ENCODE measurements at regions not wholly inside any gene's neighbourhood (a gene's known extent, or its start where the extent isn't known, plus 50 kb on each side); places are given as distances from the start of the nearest gene placed in this dataset.

DNA sequence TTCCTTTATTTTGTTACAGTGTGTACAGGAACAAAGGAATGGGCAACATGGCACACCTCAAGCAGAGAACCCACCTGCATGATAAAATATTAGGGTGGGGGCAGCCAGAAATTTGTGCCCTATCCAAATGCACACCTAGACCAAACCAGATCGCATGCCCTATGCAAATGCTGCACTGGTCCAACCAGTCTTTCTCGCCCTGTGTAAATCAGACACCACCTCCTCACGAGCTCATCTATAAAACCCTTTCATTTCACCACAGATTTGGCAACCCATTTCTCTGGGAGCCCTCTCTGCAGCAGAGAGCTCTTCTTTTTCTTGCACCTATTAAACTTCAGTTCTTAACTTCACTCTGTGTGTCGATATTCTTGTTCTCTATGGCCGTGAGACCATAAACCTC is 1559.2 kb downstream of the SLITRK1 start:
- no peak for DNase-seq (ENCODE audit: low read depth in 1 of 2, low spot score in 1 of 2)
- TF ChIP-seq SPI1 (IDR thresholded peaks at IDR 0.05; ENCODE audit: borderline replicate concordance, low read depth): no peak
- TF ChIP-seq, protein P1, sequence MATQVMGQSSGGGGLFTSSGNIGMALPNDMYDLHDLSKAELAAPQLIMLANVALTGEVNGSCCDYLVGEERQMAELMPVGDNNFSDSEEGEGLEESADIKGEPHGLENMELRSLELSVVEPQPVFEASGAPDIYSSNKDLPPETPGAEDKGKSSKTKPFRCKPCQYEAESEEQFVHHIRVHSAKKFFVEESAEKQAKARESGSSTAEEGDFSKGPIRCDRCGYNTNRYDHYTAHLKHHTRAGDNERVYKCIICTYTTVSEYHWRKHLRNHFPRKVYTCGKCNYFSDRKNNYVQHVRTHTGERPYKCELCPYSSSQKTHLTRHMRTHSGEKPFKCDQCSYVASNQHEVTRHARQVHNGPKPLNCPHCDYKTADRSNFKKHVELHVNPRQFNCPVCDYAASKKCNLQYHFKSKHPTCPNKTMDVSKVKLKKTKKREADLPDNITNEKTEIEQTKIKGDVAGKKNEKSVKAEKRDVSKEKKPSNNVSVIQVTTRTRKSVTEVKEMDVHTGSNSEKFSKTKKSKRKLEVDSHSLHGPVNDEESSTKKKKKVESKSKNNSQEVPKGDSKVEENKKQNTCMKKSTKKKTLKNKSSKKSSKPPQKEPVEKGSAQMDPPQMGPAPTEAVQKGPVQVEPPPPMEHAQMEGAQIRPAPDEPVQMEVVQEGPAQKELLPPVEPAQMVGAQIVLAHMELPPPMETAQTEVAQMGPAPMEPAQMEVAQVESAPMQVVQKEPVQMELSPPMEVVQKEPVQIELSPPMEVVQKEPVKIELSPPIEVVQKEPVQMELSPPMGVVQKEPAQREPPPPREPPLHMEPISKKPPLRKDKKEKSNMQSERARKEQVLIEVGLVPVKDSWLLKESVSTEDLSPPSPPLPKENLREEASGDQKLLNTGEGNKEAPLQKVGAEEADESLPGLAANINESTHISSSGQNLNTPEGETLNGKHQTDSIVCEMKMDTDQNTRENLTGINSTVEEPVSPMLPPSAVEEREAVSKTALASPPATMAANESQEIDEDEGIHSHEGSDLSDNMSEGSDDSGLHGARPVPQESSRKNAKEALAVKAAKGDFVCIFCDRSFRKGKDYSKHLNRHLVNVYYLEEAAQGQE (IDR thresholded peaks at IDR 0.05; ENCODE audit: insufficient replicate concordance, low read depth): no peak
- no peak for TF ChIP-seq POLR2AphosphoS5 (IDR thresholded peaks at IDR 0.05; ENCODE audit: low read depth)
- TF ChIP-seq GABPA (IDR thresholded peaks at IDR 0.05; ENCODE audit: low read depth): no peak
- no peak for TF ChIP-seq CTCF (IDR thresholded peaks at IDR 0.05; ENCODE audit: insufficient read depth, low read length)
- H3K27me3 ChIP-seq (ENCODE audit: insufficient read depth, poor library complexity, severe bottlenecking): no peaks in the 10 kb centered on the region
- H3K4me3 ChIP-seq (replicated peaks; ENCODE audit: insufficient read depth, low read length): no peak overlapping the region
- H3K27ac ChIP-seq (replicated peaks): no peak overlapping the region

DNA sequence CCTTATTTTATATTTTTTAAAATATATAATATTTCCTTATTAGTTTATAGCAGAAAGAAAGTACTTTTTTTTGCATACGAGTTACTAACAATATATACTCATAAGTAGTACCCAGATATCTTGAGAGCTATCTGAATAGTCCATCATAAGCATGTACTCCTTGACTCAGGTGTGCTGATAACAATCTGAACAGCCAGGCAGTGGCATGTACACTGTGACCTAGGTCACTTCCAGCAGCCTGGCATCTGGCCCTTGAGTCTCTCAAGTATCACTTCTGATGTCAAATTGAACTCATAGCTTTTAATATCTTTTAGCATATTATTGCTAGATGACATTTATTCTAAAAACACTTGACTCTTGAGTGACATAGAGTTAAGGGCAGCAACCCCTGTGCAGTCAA is 1576.7 kb downstream of the SLITRK1 start:
- TF ChIP-seq CTCF (IDR thresholded peaks at IDR 0.05; ENCODE audit: insufficient read depth, low read length) (no peak), SPI1 (IDR thresholded peaks at IDR 0.05; ENCODE audit: borderline replicate concordance, low read depth) (no peak), GABPA (IDR thresholded peaks at IDR 0.05; ENCODE audit: low read depth) (no peak)
- TF ChIP-seq, protein P1 (IDR thresholded peaks at IDR 0.05; ENCODE audit: insufficient replicate concordance, low read depth): no peak
- H3K4me3 ChIP-seq (replicated peaks; ENCODE audit: insufficient read depth, low read length): no peak overlapping the region
- H3K27ac ChIP-seq (replicated peaks): no peak overlapping the region
- no peak for DNase-seq (ENCODE audit: low read depth in 1 of 2, low spot score in 1 of 2)
- no peaks in the 10 kb centered on the region for H3K27me3 ChIP-seq (ENCODE audit: insufficient read depth, poor library complexity, severe bottlenecking)

DNA sequence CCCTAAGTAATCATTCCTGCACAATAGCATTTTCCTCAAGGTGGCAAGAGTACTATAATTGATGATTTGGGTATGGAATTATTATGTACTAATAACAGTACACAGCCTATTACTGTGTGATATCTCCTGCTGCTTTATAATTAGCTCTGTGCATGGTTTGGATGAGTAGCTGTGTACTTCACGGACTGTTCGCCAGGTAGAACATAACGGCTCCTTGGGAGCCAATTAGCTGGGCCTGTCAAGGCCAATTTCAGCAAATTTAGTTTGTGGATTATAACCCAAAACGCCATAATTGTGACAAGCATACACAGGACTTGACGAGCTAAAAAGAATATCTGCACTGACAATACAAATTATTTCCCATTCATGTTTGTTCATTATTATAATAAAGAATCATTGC is 1584.2 kb downstream of the SLITRK1 start:
- no peak for TF ChIP-seq CTCF (IDR thresholded peaks at IDR 0.05; ENCODE audit: insufficient read depth, low read length)
- no peak for TF ChIP-seq POLR2AphosphoS5 (IDR thresholded peaks at IDR 0.05; ENCODE audit: low read depth)
- TF ChIP-seq SPI1 (IDR thresholded peaks at IDR 0.05; ENCODE audit: borderline replicate concordance, low read depth): no peak
- TF ChIP-seq, protein P1 (IDR thresholded peaks at IDR 0.05; ENCODE audit: insufficient replicate concordance, low read depth): no peak
- no peak for TF ChIP-seq GABPA (IDR thresholded peaks at IDR 0.05; ENCODE audit: low read depth)
- no peak overlapping the region for H3K27ac ChIP-seq (replicated peaks)
- DNase-seq (ENCODE audit: low read depth in 1 of 2, low spot score in 1 of 2): no peak
- no peak overlapping the region for H3K4me3 ChIP-seq (replicated peaks; ENCODE audit: insufficient read depth, low read length)
- no peaks in the 10 kb centered on the region for H3K27me3 ChIP-seq (ENCODE audit: insufficient read depth, poor library complexity, severe bottlenecking)

All from HL-60 (cell line).